Fibroblast of lung (primary cell): ENCODE measurements at regions not wholly inside any gene's neighbourhood (a gene's known extent, or its start where the extent isn't known, plus 50 kb on each side); places are given as distances from the start of the nearest gene placed in this dataset.

Experiments
- DNase-seq, 2 donors: peaks; one replicate each; pipeline versions ENCODE4 v3.0.0 to v3.0.0-alpha.2; 2010; ENCODE audit warnings: low read depth in 2 of 2
- H2AFZ ChIP-seq: 2 replicates; pipeline ENCODE4 v1.5.1; 2012; ENCODE audit warnings: low read length, control low read depth, inconsistent platforms
- H3K27ac ChIP-seq: 2 replicates; pipeline ENCODE4 v1.5.1; 2011; ENCODE audit warnings: low read length, control low read depth; ENCODE audit not compliant: insufficient read depth
- H3K27me3 ChIP-seq: 2 replicates; pipeline ENCODE4 v1.5.1; 2011; ENCODE audit warnings: mild to moderate bottlenecking, low read length; ENCODE audit not compliant: control insufficient read depth, insufficient read depth
- H3K36me3 ChIP-seq: 2 replicates; pipeline ENCODE4 v1.5.1; 2011; ENCODE audit warnings: low read length; ENCODE audit not compliant: control insufficient read depth, insufficient read depth
- H3K4me1 ChIP-seq: 2 replicates; pipeline ENCODE4 v1.5.1; 2011; ENCODE audit warnings: low read length; ENCODE audit not compliant: control insufficient read depth, insufficient read depth; ENCODE audit errors: extremely low read depth
- H3K4me2 ChIP-seq: 2 replicates; pipeline ENCODE4 v1.5.1; 2011; ENCODE audit warnings: low read length, control low read depth; ENCODE audit not compliant: insufficient read depth; ENCODE audit errors: extremely low read depth
- H3K4me3 ChIP-seq, 4 experiments: fragments of 200-600 bp in 1 of 4; sonication (generic) in 1 of 4; replicated peaks in 1 of 4; 2 replicates each; pipeline ENCODE4 v1.5.1; 2011 to 2016; ENCODE audit warnings: low read length in 4 of 4, low read depth in 3 of 4, mild to moderate bottlenecking in 3 of 4, control low read depth in 2 of 4, inconsistent platforms in 1 of 4, mixed read lengths in 1 of 4; ENCODE audit not compliant: insufficient read depth in 1 of 4; ENCODE audit errors: control extremely low read depth in 1 of 4
- H3K79me2 ChIP-seq: 2 replicates; pipeline ENCODE4 v1.5.1; 2012; ENCODE audit warnings: mild to moderate bottlenecking, low read length, inconsistent platforms; ENCODE audit not compliant: control insufficient read depth, insufficient read depth
- H3K9ac ChIP-seq: 2 replicates; pipeline ENCODE4 v1.5.1; 2011; ENCODE audit warnings: mild to moderate bottlenecking, low read length, control low read depth; ENCODE audit not compliant: insufficient read depth
- H3K9me3 ChIP-seq: 2 replicates; pipeline ENCODE4 v1.5.1; 2012; ENCODE audit warnings: low read depth, low read length; ENCODE audit not compliant: control insufficient read depth, insufficient read depth
- H4K20me1 ChIP-seq: 2 replicates; pipeline ENCODE4 v1.5.1; 2011; ENCODE audit warnings: low read length; ENCODE audit not compliant: control insufficient read depth, insufficient read depth; ENCODE audit errors: extremely low read depth
- EZH2 ChIP-seq: IDR thresholded peaks from 2 replicates; pipeline ENCODE4 v1.5.1; 2012; ENCODE audit warnings: low read length, control low read depth, mild to moderate bottlenecking; ENCODE audit errors: missing control alignments
- TF ChIP-seq, protein P1 (sequence below), 2 donors: IDR thresholded peaks in 1 of 2; conservative IDR thresholded peaks in 1 of 2; 1 replicate in 1 of 2; 2 replicates in 1 of 2; pipeline ENCODE4 v1.5.1; 2011 to 2012; ENCODE audit warnings: low read length in 2 of 2, control low read depth in 1 of 2, inconsistent platforms in 1 of 2, low read depth in 1 of 2, mild to moderate bottlenecking in 1 of 2

DNA sequence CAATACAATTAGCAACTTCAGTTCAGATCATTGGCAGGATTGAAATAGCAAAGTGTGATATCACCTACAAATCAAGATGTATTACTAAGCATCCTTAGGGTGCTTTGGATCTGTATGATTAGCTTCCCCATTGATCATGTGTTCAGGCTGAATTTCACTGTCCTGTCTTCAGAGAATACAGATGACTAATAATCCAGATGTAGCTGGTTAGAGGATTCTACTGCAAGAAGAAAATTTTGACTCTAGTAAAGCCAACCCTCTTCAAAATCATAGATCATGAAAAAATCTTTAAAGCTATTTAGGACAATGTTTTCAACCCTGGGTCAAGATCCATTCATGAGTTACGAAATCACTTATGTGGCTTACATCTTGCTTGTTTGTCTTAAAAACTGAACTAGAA, 184.4 kb downstream of the PTGER3 start:
- no peak overlapping the region for H3K9ac ChIP-seq
- no peaks in the 10 kb centered on the region for H3K79me2 ChIP-seq
- H3K36me3 ChIP-seq, result no peaks in the 10 kb centered on the region
- H3K4me1 ChIP-seq, result no peaks in the 10 kb centered on the region
- no peaks in the 10 kb centered on the region for H4K20me1 ChIP-seq
- no peak overlapping the region for H2AFZ ChIP-seq
- H3K4me2 ChIP-seq, result no peak overlapping the region
- no peaks in the 10 kb centered on the region for H3K9me3 ChIP-seq
- no peak for DNase-seq
- H3K27ac ChIP-seq, result no peak overlapping the region
- TF ChIP-seq EZH2, result no peak
- TF ChIP-seq, protein P1, sequence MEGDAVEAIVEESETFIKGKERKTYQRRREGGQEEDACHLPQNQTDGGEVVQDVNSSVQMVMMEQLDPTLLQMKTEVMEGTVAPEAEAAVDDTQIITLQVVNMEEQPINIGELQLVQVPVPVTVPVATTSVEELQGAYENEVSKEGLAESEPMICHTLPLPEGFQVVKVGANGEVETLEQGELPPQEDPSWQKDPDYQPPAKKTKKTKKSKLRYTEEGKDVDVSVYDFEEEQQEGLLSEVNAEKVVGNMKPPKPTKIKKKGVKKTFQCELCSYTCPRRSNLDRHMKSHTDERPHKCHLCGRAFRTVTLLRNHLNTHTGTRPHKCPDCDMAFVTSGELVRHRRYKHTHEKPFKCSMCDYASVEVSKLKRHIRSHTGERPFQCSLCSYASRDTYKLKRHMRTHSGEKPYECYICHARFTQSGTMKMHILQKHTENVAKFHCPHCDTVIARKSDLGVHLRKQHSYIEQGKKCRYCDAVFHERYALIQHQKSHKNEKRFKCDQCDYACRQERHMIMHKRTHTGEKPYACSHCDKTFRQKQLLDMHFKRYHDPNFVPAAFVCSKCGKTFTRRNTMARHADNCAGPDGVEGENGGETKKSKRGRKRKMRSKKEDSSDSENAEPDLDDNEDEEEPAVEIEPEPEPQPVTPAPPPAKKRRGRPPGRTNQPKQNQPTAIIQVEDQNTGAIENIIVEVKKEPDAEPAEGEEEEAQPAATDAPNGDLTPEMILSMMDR (conservative IDR thresholded peaks at IDR 0.05 in 1 of 2, IDR thresholded peaks at IDR 0.05 in 1 of 2; ENCODE audit: low read depth in 1 of 2, low read length in 2 of 2), result no peak
- no peak overlapping the region for H3K4me3 ChIP-seq
- no peaks in the 10 kb centered on the region for H3K27me3 ChIP-seq

DNA sequence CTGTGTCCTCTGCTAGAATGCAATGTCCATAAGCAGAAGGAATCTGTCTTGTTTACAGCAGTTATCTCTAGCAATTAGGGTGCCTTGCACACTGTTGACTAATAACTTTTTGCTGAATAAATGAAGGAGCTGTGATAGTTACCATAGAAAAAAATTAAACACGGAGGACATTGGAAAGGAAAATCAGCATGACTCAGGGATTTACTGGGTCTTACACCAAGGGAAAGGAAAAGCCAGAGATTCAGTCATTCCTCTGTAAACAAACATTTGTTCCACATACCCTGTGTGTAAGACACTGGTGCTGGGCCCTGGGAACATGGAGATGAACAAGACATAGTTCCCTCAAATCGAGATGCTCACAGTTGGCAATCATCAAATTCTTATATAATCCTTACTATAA, 183.3 kb downstream of the PTGER3 start:
- DNase-seq, result no peak
- no peaks in the 10 kb centered on the region for H3K4me1 ChIP-seq
- H3K4me2 ChIP-seq, result no peak overlapping the region
- no peak overlapping the region for H3K27ac ChIP-seq
- H2AFZ ChIP-seq, result no peak overlapping the region
- H3K79me2 ChIP-seq, result no peaks in the 10 kb centered on the region
- H3K36me3 ChIP-seq, result no peaks in the 10 kb centered on the region
- no peak overlapping the region for H3K4me3 ChIP-seq
- TF ChIP-seq, protein P1 (conservative IDR thresholded peaks at IDR 0.05 in 1 of 2, IDR thresholded peaks at IDR 0.05 in 1 of 2; ENCODE audit: low read depth in 1 of 2, low read length in 2 of 2), result no peak
- TF ChIP-seq EZH2, result no peak
- H3K9ac ChIP-seq, result no peak overlapping the region
- no peaks in the 10 kb centered on the region for H3K9me3 ChIP-seq
- no peaks in the 10 kb centered on the region for H4K20me1 ChIP-seq
- H3K27me3 ChIP-seq, result no peaks in the 10 kb centered on the region

- H3K27ac ChIP-seq, result no peak overlapping the region
- TF ChIP-seq EZH2, result no peak
- TF ChIP-seq, protein P1 (conservative IDR thresholded peaks at IDR 0.05 in 1 of 2, IDR thresholded peaks at IDR 0.05 in 1 of 2; ENCODE audit: low read depth in 1 of 2, low read length in 2 of 2), result no peak
- H3K9me3 ChIP-seq, result no peaks in the 10 kb centered on the region
- H3K9ac ChIP-seq, result no peak overlapping the region
- H3K27me3 ChIP-seq, result no peaks in the 10 kb centered on the region
- H3K79me2 ChIP-seq, result no peaks in the 10 kb centered on the region
- H3K4me2 ChIP-seq, result no peak overlapping the region
- no peaks in the 10 kb centered on the region for H3K4me1 ChIP-seq
- no peak overlapping the region for H3K4me3 ChIP-seq
- no peaks in the 10 kb centered on the region for H4K20me1 ChIP-seq
- no peaks in the 10 kb centered on the region for H3K36me3 ChIP-seq
- H2AFZ ChIP-seq, result no peak overlapping the region
- no peak for DNase-seq
Observed at GRCh38 chr1:70866542-70867264, 180.9 kb downstream of the PTGER3 start.
